ENCODE measurements at regions not wholly inside any gene's neighbourhood (a gene's known extent, or its start where the extent isn't known, plus 50 kb on each side); places are given as distances from the start of the nearest gene placed in this dataset.

- TF ChIP-seq GATA2 (IDR thresholded peaks at IDR 0.05; ENCODE audit: low read depth, low read length) (no peak), GATA3 (IDR thresholded peaks at IDR 0.05; ENCODE audit: low read depth, low read length) (no peak)
Observed at GRCh38 chr7:156590212-156590611, 50.4 kb upstream of the RNF32 start.

- TF ChIP-seq GATA2 (IDR thresholded peaks at IDR 0.05; ENCODE audit: low read depth, low read length), result no peak
- TF ChIP-seq GATA3 (IDR thresholded peaks at IDR 0.05; ENCODE audit: low read depth, low read length), result no peak
Observed at GRCh38 chr7:156589808-156590207, 50.8 kb upstream of the RNF32 start.

- TF ChIP-seq GATA2 (IDR thresholded peaks at IDR 0.05; ENCODE audit: low read depth, low read length) (no peak), GATA3 (IDR thresholded peaks at IDR 0.05; ENCODE audit: low read depth, low read length) (no peak)
Observed at GRCh38 chr7:156585926-156586325, 54.6 kb upstream of the RNF32 start.

- TF ChIP-seq GATA2 (IDR thresholded peaks at IDR 0.05; ENCODE audit: low read depth, low read length) (no peak), GATA3 (IDR thresholded peaks at IDR 0.05; ENCODE audit: low read depth, low read length) (no peak)
Observed at GRCh38 chr7:156585025-156585648, 55.4 kb upstream of the RNF32 start.

- no peak for TF ChIP-seq GATA2 (IDR thresholded peaks at IDR 0.05; ENCODE audit: low read depth, low read length)
Observed at GRCh38 chr7:156582591-156583123, 57.9 kb upstream of the RNF32 start.

- TF ChIP-seq GATA2 (IDR thresholded peaks at IDR 0.05; ENCODE audit: low read depth, low read length), result no peak
- TF ChIP-seq GATA3 (IDR thresholded peaks at IDR 0.05; ENCODE audit: low read depth, low read length), result no peak
Observed at GRCh38 chr7:156580036-156580435, 60.5 kb upstream of the RNF32 start.

- TF ChIP-seq GATA3 (IDR thresholded peaks at IDR 0.05; ENCODE audit: low read depth, low read length) (no peak), GATA2 (IDR thresholded peaks at IDR 0.05; ENCODE audit: low read depth, low read length) (no peak)
Observed at GRCh38 chr7:156579566-156579965, 61.0 kb upstream of the RNF32 start.

GRCh38 chr7:156578978-156579430 lies 61.6 kb upstream of the RNF32 start:
- TF ChIP-seq GATA2 (IDR thresholded peaks at IDR 0.05; ENCODE audit: low read depth, low read length) (no peak), GATA3 (IDR thresholded peaks at IDR 0.05; ENCODE audit: low read depth, low read length) (no peak)

- no peak for TF ChIP-seq GATA3 (IDR thresholded peaks at IDR 0.05; ENCODE audit: low read depth, low read length)
Observed at GRCh38 chr7:156578578-156578940, 62.0 kb upstream of the RNF32 start.

- no peak for TF ChIP-seq GATA3 (IDR thresholded peaks at IDR 0.05; ENCODE audit: low read depth, low read length)
Observed at GRCh38 chr7:156577645-156578577, 62.7 kb upstream of the RNF32 start.

GRCh38 chr7:156576216-156577058 lies 64.1 kb upstream of the RNF32 start:
- TF ChIP-seq GATA2 (IDR thresholded peaks at IDR 0.05; ENCODE audit: low read depth, low read length) (no peak), GATA3 (IDR thresholded peaks at IDR 0.05; ENCODE audit: low read depth, low read length) (no peak)

- TF ChIP-seq GATA2 (IDR thresholded peaks at IDR 0.05; ENCODE audit: low read depth, low read length) (no peak), GATA3 (IDR thresholded peaks at IDR 0.05; ENCODE audit: low read depth, low read length) (no peak)
Observed at GRCh38 chr7:156568258-156568657, 72.3 kb upstream of the RNF32 start.

- TF ChIP-seq GATA2 (IDR thresholded peaks at IDR 0.05; ENCODE audit: low read depth, low read length) (no peak), GATA3 (IDR thresholded peaks at IDR 0.05; ENCODE audit: low read depth, low read length) (no peak)
Observed at GRCh38 chr7:156566812-156567549, 73.6 kb upstream of the RNF32 start.

Data from SH-SY5Y (cell line).